Calu3 (cell line): ENCODE measurements at regions not wholly inside any gene's neighbourhood (a gene's known extent, or its start where the extent isn't known, plus 50 kb on each side); places are given as distances from the start of the nearest gene placed in this dataset.
"Not testable (repeated sequence)": the region's sequence is repeated elsewhere in the genome, so short reads cannot be mapped to it uniquely, and the experiment has no call there.

Experiments
- BruUV-seq: library from RNA; stranded (reverse); fragments of 400-500 nt; replicated peaks from 2 replicates; lab custom pipeline; 2021; lab: Mats Ljungman, UMichigan
- CTCF ChIA-PET: fragments of 300-600 bp; sonication (Branson Sonifier 250); formaldehyde crosslinking; loops from one replicate; lab custom pipeline; 2022; ENCODE audit warnings: antibody characterized with exemption; lab: Charles Lee
- DNase-seq: peaks from one replicate; pipeline ENCODE4 v3.0.0; 2022
- H3K27ac Mint-ChIP-seq: one replicate; pipeline ENCODE4 v1.8.0; 2022; ENCODE audit warnings: mixed read lengths; ENCODE audit not compliant: unreplicated experiment
- H3K27me3 Mint-ChIP-seq: one replicate; pipeline ENCODE4 v1.8.0; 2022; ENCODE audit warnings: mixed read lengths; ENCODE audit not compliant: unreplicated experiment
- H3K36me3 Mint-ChIP-seq: one replicate; pipeline ENCODE4 v1.8.0; 2022; ENCODE audit warnings: mild to moderate bottlenecking, moderate library complexity, mixed read lengths; ENCODE audit not compliant: insufficient read depth, unreplicated experiment
- H3K4me1 Mint-ChIP-seq: one replicate; pipeline ENCODE4 v1.8.0; 2022; ENCODE audit warnings: mild to moderate bottlenecking, low read depth, mixed read lengths; ENCODE audit not compliant: unreplicated experiment
- H3K4me3 Mint-ChIP-seq: one replicate; pipeline ENCODE4 v1.8.0; 2022; ENCODE audit warnings: mild to moderate bottlenecking, low read depth, moderate library complexity, mixed read lengths; ENCODE audit not compliant: unreplicated experiment
- H3K9me3 Mint-ChIP-seq: one replicate; pipeline ENCODE4 v1.8.0; 2022; ENCODE audit warnings: low read depth, mixed read lengths; ENCODE audit not compliant: unreplicated experiment
- intact Hi-C: fragments of 100-400 bp; cut with micrococcal nuclease; formaldehyde crosslinking; loops from one replicate; pipeline ENCODE4 v1.10.0; 2022; ENCODE audit not compliant: unreplicated experiment
- TF ChIP-seq, protein P1 (sequence below): fragments of 200-600 bp; IDR thresholded peaks from one replicate; pipeline ENCODE4 v1.8.0; 2022; ENCODE audit warnings: antibody characterized with exemption; ENCODE audit not compliant: unreplicated experiment

DNA sequence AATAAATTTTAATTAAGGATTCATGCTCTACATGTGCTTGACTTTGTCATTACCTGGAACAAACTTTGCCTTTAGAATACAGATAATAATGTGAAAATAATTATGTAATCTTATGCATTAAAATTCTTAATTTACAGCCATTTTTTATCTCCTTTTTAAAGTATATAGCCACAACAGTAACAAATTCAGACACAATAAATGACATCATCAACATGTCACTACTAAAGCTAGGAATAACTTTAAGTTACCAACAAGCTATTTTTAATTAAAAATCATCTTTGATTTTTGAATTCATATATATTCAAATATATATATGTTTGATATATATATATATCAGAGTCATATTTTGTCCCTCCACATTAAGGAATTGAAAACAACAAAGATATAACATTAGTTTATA is 107.7 kb downstream of the MAD2L1 start:
- Mint-ChIP-seq H3K27ac (no peak overlapping the region), H3K4me3 (no peak overlapping the region), H3K36me3 (no peaks in the 10 kb centered on the region), H3K4me1 (no peaks in the 10 kb centered on the region), H3K9me3 (no peaks in the 10 kb centered on the region), H3K27me3 (no peaks in the 10 kb centered on the region)
- no peak for DNase-seq
- BruUV-seq, result no TSS peak
- CTCF ChIA-PET, result no interaction called here
- intact Hi-C loops, result no loop called here
- TF ChIP-seq, protein P1, sequence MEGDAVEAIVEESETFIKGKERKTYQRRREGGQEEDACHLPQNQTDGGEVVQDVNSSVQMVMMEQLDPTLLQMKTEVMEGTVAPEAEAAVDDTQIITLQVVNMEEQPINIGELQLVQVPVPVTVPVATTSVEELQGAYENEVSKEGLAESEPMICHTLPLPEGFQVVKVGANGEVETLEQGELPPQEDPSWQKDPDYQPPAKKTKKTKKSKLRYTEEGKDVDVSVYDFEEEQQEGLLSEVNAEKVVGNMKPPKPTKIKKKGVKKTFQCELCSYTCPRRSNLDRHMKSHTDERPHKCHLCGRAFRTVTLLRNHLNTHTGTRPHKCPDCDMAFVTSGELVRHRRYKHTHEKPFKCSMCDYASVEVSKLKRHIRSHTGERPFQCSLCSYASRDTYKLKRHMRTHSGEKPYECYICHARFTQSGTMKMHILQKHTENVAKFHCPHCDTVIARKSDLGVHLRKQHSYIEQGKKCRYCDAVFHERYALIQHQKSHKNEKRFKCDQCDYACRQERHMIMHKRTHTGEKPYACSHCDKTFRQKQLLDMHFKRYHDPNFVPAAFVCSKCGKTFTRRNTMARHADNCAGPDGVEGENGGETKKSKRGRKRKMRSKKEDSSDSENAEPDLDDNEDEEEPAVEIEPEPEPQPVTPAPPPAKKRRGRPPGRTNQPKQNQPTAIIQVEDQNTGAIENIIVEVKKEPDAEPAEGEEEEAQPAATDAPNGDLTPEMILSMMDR, result no peak

DNA sequence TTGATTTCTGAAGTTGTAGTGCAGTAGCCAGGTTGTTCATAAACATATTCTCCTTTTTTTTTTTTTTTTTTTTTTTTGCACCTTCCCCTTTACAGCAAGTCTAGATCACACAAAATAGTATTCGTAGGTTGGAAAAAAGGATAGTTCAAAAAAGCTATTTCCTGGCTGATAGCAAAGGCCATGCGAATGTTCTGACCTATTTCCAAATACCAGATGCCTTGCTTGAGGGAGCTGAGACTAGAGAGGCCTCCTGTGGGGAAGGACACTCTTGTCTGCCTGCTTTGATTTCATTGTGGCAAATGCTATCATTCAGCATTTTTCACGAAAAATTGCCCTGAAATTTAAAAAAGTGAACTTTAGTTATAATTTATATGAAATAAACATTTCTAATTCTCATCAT is 111.4 kb downstream of the MAD2L1 start:
- no peaks in the 10 kb centered on the region for H3K27me3 Mint-ChIP-seq
- BruUV-seq, result no TSS peak
- TF ChIP-seq, protein P1, result no peak
- H3K36me3 Mint-ChIP-seq, result no peaks in the 10 kb centered on the region
- no peak overlapping the region for H3K27ac Mint-ChIP-seq
- no peaks in the 10 kb centered on the region for H3K4me1 Mint-ChIP-seq
- intact Hi-C loops, result no loop called here
- peaks cover 2% of the 10 kb centered on the region for H3K9me3 Mint-ChIP-seq
- no peak overlapping the region for H3K4me3 Mint-ChIP-seq
- DNase-seq, result no peak
- CTCF ChIA-PET, result no interaction called here

DNA sequence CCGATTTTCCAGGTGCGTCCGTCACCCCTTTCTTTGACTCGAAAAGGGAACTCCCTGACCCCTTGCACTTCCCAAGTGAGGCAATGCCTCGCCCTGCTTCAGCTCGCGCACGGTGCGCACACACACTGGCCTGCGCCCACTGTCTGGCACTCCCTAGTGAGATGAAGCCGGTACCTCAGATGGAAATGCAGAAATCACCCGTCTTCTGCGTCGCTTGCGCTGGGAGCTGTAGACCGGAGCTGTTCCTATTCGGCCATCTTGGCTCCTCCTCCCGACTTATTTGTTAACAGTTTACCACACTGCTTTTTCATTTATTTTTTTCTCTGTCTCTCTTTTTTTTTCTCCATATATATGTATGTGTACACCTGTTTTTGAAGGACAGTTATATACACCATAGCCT is 112.2 kb downstream of the MAD2L1 start:
- CTCF ChIA-PET, H3K4me3 Mint-ChIP-seq, intact Hi-C loops, H3K36me3 Mint-ChIP-seq, H3K27ac Mint-ChIP-seq, H3K4me1 Mint-ChIP-seq, DNase-seq, H3K9me3 Mint-ChIP-seq, H3K27me3 Mint-ChIP-seq, BruUV-seq: not testable (repeated sequence)

DNA sequence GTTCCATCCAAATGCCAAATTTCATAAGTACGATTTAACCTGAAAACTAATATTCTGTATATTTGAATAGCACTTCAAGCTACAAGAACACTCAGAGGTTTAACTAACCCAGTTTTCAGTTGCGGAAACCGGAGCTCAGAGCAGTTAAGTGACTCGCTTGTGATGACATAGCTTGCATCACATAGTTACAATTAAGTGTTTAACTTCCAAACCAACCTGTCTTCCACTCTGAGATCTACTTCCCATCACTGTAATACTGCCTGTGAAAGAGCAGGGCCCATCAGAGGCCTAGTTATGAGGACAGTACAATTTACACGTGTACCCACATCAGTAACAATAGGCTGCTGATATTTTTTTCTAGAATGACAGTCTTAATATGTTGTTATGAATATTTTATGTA is 120.3 kb downstream of the MAD2L1 start:
- Mint-ChIP-seq H3K27ac (no peak overlapping the region), H3K36me3 (no peaks in the 10 kb centered on the region), H3K27me3 (no peaks in the 10 kb centered on the region), H3K4me3 (no peak overlapping the region), H3K9me3 (no peaks in the 10 kb centered on the region), H3K4me1 (no peaks in the 10 kb centered on the region)
- DNase-seq, result no peak
- TF ChIP-seq, protein P1, result no peak
- CTCF ChIA-PET, result no interaction called here
- intact Hi-C loops, result no loop called here
- BruUV-seq, result no TSS peak

DNA sequence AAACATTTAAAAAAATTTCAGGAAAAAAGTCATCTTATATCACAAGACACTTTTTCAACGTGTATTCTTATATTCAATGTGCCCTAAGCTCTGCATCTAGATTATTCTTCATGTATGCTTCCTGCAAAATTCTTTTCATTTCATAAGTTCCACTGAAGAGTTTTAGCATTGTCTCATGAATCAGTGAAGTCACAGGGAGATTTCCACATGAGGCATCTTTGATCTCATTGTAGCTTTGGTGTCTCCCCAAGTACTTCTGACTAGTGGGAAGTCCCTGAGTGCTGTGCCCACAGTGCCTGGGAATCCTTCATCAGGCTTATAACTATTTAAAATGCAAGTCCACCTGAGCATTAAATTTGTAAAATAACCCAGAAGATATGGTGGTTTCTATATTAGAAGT is 123.8 kb downstream of the MAD2L1 start:
- Mint-ChIP-seq H3K27me3 (no peaks in the 10 kb centered on the region), H3K36me3 (no peaks in the 10 kb centered on the region), H3K27ac (no peak overlapping the region), H3K4me1 (no peaks in the 10 kb centered on the region), H3K4me3 (no peak overlapping the region), H3K9me3 (no peaks in the 10 kb centered on the region)
- intact Hi-C loops, result no loop called here
- TF ChIP-seq, protein P1, result no peak
- no TSS peak for BruUV-seq
- CTCF ChIA-PET, result no interaction called here
- DNase-seq, result no peak
